PC-9 (cell line): ENCODE measurements at regions not wholly inside any gene's neighbourhood (a gene's known extent, or its start where the extent isn't known, plus 50 kb on each side); places are given as distances from the start of the nearest gene placed in this dataset.
"Not testable (repeated sequence)": the region's sequence is repeated elsewhere in the genome, so short reads cannot be mapped to it uniquely, and the experiment has no call there.

ENCODE experiments used
- BruUV-seq: library from RNA; stranded (reverse); fragments of 400-500 nt; replicated peaks from 2 replicates; lab custom pipeline; 2021; lab: Mats Ljungman, UMichigan
- CTCF ChIA-PET: fragments of 300-600 bp; sonication (Branson Sonifier 250); formaldehyde crosslinking; loops from one replicate; lab custom pipeline; 2022; ENCODE audit warnings: antibody characterized with exemption; lab: Charles Lee
- POLR2A ChIA-PET: fragments of 300-600 bp; sonication (Branson Sonifier 250); formaldehyde crosslinking; loops from one replicate; lab custom pipeline; 2022; ENCODE audit warnings: antibody characterized with exemption; ENCODE audit not compliant: unreplicated experiment; lab: Charles Lee
- DNase-seq, 2 experiments: peaks; one replicate each; pipeline versions ENCODE4 v3.0.0 to v3.0.0-alpha.2; 2015 to 2022; ENCODE audit warnings: mixed read lengths in 1 of 2
- H2AFZ ChIP-seq: fragments of 200-600 bp; sonication (generic); 2 replicates; pipeline ENCODE4 v1.8.1; 2017; ENCODE audit warnings: antibody characterized with exemption
- H3F3A ChIP-seq: fragments of 200-600 bp; sonication (generic); 2 replicates; pipeline ENCODE4 v1.8.1; 2017; ENCODE audit warnings: antibody characterized with exemption, mild to moderate bottlenecking, low read depth; ENCODE audit not compliant: insufficient read depth
- H3K27ac ChIP-seq: fragments of 200-600 bp; sonication (generic); 2 replicates; pipeline ENCODE4 v1.6.1; 2016; ENCODE audit warnings: mixed run types
- H3K27me3 ChIP-seq: fragments of 200-600 bp; sonication (generic); 2 replicates; pipeline ENCODE4 v1.6.1; 2016; ENCODE audit warnings: low read depth, mixed run types; ENCODE audit not compliant: insufficient read depth
- H3K36me3 ChIP-seq: fragments of 200-600 bp; sonication (generic); 2 replicates; pipeline ENCODE4 v1.6.1; 2016; ENCODE audit warnings: low read depth, mixed run types
- H3K4me1 ChIP-seq: fragments of 200-600 bp; sonication (generic); replicated peaks from 2 replicates; pipeline ENCODE4 v1.6.1; 2016; ENCODE audit warnings: mixed run types; ENCODE audit not compliant: insufficient read depth
- H3K4me2 ChIP-seq: fragments of 200-600 bp; sonication (generic); 2 replicates; pipeline ENCODE4 v1.6.1; 2017; ENCODE audit warnings: mixed run types
- H3K4me3 ChIP-seq: fragments of 200-600 bp; sonication (generic); 2 replicates; pipeline ENCODE4 v1.6.1; 2016; ENCODE audit warnings: mixed run types
- H3K79me2 ChIP-seq: fragments of 200-600 bp; sonication (generic); 2 replicates; pipeline ENCODE4 v1.6.1; 2017; ENCODE audit warnings: low read depth, mixed run types
- H3K9me2 ChIP-seq: fragments of 200-600 bp; sonication (generic); 2 replicates; pipeline ENCODE4 v1.8.1; 2017; ENCODE audit warnings: mild to moderate bottlenecking; ENCODE audit not compliant: insufficient read depth
- H3K9me3 ChIP-seq: fragments of 200-600 bp; sonication (generic); 2 replicates; pipeline ENCODE4 v1.8.1; 2016; ENCODE audit warnings: low read depth; ENCODE audit not compliant: insufficient read depth
- H4K20me1 ChIP-seq: fragments of 200-600 bp; sonication (generic); 2 replicates; pipeline ENCODE4 v1.8.1; 2017; ENCODE audit not compliant: insufficient read depth
- EZH2 ChIP-seq: fragments of 200-600 bp; sonication (generic); IDR thresholded peaks from 2 replicates; pipeline ENCODE4 v1.8.0; 2017; ENCODE audit warnings: antibody characterized with exemption, low read depth
- intact Hi-C: fragments of 100-400 bp; cut with micrococcal nuclease; formaldehyde crosslinking; loops from one replicate; pipeline ENCODE4 v1.10.0; 2022; ENCODE audit not compliant: unreplicated experiment
- TF ChIP-seq, protein P1 (sequence below): fragments of 200-600 bp; sonication (generic); conservative IDR thresholded peaks from 2 replicates; pipeline ENCODE4 v1.6.1; 2017; ENCODE audit warnings: mixed run types, antibody characterized with exemption, mild to moderate bottlenecking, moderate library complexity

DNA sequence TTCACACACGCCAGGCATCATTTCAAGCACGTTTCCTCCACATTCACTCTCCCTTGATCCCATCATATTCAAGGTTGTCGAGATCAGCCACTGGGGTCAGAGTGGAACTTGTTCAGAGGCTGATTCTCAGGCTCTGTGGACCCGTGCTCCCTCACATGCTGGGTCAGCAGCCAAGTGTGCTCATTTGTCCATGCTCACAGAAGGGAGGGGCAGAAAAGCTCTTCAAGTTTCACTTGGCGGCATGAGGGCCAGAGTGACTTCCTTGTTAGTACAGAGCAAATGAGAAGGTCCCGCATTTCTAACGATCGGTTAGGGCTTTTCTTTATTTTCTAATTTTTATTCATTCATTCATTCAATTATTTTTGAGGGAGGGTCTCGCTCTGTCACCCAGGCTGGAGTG, 82.2 kb downstream of the EBLN1 start:
- H4K20me1 ChIP-seq: no peaks in the 10 kb centered on the region
- BruUV-seq: no TSS peak
- H3K4me3 ChIP-seq: no peak overlapping the region
- intact Hi-C loops: no loop called here
- no peak overlapping the region for H3K4me2 ChIP-seq
- no peak overlapping the region for H3K27ac ChIP-seq
- no peak for DNase-seq
- H3K79me2 ChIP-seq: no peaks in the 10 kb centered on the region
- H3K9me3 ChIP-seq: no peaks in the 10 kb centered on the region
- H3K9me2 ChIP-seq: no peaks in the 10 kb centered on the region
- no peaks in the 10 kb centered on the region for H3K4me1 ChIP-seq
- no peaks in the 10 kb centered on the region for H3K36me3 ChIP-seq
- no peaks in the 10 kb centered on the region for H3F3A ChIP-seq
- TF ChIP-seq, protein P1, sequence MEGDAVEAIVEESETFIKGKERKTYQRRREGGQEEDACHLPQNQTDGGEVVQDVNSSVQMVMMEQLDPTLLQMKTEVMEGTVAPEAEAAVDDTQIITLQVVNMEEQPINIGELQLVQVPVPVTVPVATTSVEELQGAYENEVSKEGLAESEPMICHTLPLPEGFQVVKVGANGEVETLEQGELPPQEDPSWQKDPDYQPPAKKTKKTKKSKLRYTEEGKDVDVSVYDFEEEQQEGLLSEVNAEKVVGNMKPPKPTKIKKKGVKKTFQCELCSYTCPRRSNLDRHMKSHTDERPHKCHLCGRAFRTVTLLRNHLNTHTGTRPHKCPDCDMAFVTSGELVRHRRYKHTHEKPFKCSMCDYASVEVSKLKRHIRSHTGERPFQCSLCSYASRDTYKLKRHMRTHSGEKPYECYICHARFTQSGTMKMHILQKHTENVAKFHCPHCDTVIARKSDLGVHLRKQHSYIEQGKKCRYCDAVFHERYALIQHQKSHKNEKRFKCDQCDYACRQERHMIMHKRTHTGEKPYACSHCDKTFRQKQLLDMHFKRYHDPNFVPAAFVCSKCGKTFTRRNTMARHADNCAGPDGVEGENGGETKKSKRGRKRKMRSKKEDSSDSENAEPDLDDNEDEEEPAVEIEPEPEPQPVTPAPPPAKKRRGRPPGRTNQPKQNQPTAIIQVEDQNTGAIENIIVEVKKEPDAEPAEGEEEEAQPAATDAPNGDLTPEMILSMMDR: no peak
- TF ChIP-seq EZH2: no peak
- no peaks in the 10 kb centered on the region for H3K27me3 ChIP-seq
- ChIA-PET POLR2A (no interaction called here), CTCF (no interaction called here)
- no peak overlapping the region for H2AFZ ChIP-seq

DNA sequence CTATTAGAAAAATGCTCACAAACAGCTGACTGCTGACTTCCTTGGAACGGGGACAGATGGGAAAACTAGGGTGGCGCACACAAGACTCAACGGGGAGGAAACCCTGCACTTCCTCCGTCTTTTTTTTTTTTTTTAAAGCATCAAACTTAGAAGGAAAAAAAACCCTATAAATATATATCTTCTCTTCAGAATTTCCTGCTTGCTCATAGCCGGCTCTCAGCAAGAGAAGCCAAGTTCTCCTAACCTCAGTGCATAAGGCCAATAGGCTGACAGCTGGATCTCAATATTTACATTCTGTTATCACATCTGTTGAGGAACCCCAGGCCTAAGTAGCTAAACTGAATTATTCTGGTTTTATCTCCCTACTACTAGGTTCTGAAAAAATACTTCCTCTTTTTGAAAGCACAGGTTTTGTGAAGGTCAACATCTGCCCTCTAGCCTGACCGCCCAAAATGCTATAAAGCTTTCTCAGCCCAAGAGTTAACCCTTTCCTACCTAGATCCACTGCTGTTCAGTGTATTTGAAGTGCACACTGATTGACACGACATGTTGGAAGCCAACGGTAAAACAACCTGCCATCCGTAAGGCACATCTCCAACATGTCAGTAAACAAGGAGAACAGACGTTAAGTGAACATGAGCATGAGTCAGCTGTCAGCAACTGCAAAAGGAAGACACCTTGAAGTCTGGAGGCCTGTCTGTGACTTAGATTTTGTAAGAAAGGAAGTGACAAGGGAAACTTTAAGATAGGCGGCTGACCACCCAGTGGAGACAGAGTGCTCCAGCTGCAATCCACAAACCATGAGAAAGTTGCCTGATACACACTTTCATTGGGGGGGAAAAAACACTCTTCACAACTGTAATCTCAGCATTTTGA, 83.8 kb downstream of the EBLN1 start:
- CTCF ChIA-PET: no interaction called here
- DNase-seq: no peak
- intact Hi-C loops: no loop called here
- no peak overlapping the region for H3K4me2 ChIP-seq
- no peaks in the 10 kb centered on the region for H3K9me3 ChIP-seq
- no TSS peak for BruUV-seq
- H3K4me1 ChIP-seq: no peaks in the 10 kb centered on the region
- H4K20me1 ChIP-seq: no peaks in the 10 kb centered on the region
- H3K36me3 ChIP-seq: no peaks in the 10 kb centered on the region
- no peak overlapping the region for H2AFZ ChIP-seq
- no peak overlapping the region for H3K4me3 ChIP-seq
- H3K9me2 ChIP-seq: no peaks in the 10 kb centered on the region
- H3K27me3 ChIP-seq: no peaks in the 10 kb centered on the region
- no peaks in the 10 kb centered on the region for H3K79me2 ChIP-seq
- no peaks in the 10 kb centered on the region for H3F3A ChIP-seq
- no peak overlapping the region for H3K27ac ChIP-seq
- TF ChIP-seq, protein P1: no peak
- no peak for TF ChIP-seq EZH2
- POLR2A ChIA-PET: no interaction called here

DNA sequence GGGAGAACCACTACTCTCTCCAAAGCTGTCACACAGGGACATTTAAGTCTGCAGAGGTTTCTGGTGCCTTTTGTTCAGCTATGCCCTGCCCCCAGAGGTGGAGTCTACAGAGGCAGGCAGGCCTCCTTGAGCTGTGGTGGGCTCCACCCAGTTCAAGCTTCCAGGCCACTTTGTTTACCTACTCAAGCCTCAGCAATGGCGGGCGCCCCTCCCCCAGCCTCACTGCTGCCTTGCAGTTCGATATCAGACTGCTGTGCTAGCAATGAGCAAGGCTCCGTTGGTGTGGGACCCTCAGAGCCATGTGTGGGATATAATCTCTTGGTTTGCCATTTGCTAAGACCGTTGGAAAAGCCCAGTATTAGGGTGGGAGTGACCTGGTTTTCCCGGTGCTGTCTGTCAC, 87.0 kb downstream of the EBLN1 start:
- H4K20me1 ChIP-seq, intact Hi-C loops, H3K9me3 ChIP-seq, H3K27ac ChIP-seq, H3K4me2 ChIP-seq, H3K4me1 ChIP-seq, H3K4me3 ChIP-seq, BruUV-seq, CTCF ChIA-PET, H2AFZ ChIP-seq, H3F3A ChIP-seq, H3K9me2 ChIP-seq, H3K79me2 ChIP-seq, DNase-seq, H3K36me3 ChIP-seq, H3K27me3 ChIP-seq: not testable (repeated sequence)
- POLR2A ChIA-PET: interaction anchor here (0.7 kb wide), 1 partner anchor 11 kb away, joined by 6 read pairs; no protein-coding TSS in a partner anchor

DNA sequence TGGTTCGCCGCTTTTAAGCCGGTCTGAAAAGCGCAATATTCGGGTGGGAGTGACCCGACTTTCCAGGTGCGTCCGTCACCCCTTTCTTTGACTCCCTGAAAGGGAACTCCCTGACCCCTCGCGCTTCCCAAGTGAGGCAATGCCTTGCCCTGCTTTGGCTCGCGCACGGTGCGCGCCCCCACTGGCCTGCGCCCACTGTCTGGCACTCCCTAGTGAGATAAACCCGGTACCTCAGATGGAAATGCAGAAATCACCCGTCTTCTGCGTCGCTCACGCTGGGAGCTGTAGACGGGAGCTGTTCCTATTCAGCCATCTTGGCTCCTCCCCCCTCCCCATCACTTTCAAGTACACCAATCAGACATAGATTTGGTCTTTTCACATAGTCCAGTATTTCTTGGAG, 88.2 kb downstream of the EBLN1 start:
- H3K79me2 ChIP-seq, intact Hi-C loops, H3K27ac ChIP-seq, H3F3A ChIP-seq, H3K4me2 ChIP-seq, CTCF ChIA-PET, POLR2A ChIA-PET, H3K36me3 ChIP-seq, H2AFZ ChIP-seq, H4K20me1 ChIP-seq, H3K4me3 ChIP-seq, DNase-seq, H3K9me2 ChIP-seq, H3K4me1 ChIP-seq, BruUV-seq, H3K27me3 ChIP-seq, H3K9me3 ChIP-seq: not testable (repeated sequence)

DNA sequence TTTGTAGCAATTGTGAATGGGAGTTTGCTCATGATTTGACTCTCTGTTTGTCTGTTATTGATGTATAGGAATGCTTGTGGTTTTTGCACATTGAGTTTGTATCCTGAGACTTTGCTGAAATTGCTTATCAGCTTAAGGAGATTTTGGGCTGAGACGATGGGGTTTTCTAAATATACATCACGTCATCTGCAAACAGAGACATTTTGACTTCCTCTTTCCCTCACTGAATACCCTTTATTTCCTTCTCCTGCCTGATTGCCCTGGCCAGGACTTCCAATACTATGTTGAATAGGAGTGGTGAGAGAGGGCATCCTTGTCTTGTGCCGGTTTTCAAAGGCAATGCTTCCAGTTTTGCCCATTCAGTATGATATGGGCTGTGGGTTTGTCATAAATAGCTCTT, 96.6 kb downstream of the EBLN1 start:
- H3K79me2 ChIP-seq, H3K36me3 ChIP-seq, H3K27me3 ChIP-seq, H3K4me3 ChIP-seq, H3K4me2 ChIP-seq, H3K27ac ChIP-seq, CTCF ChIA-PET, H3K9me3 ChIP-seq, POLR2A ChIA-PET, intact Hi-C loops, DNase-seq, H3K4me1 ChIP-seq, H4K20me1 ChIP-seq, BruUV-seq, H3F3A ChIP-seq, H2AFZ ChIP-seq, H3K9me2 ChIP-seq: not testable (repeated sequence)

DNA sequence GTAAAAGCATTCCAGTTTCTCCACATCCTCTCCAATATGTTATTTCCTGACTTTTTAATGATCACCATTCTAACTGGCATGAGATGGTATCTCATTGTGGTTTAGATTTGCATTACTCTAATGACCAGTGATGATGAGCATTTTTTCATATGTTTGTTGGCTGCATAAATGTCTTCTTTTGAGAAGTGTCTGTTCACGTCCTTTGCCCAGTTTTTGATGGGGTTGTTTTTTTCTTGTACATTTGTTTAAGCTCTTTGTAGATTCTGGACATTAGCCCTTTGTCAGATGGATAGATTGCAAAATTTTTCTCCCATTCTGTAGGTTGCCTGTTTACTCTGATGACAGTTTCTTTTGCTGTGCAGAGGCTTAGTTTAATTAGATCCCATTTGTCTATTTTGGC, 97.7 kb downstream of the EBLN1 start:
- POLR2A ChIA-PET: interaction anchor here (0.6 kb wide), 1 partner anchor 11 kb away, joined by 6 read pairs; no protein-coding TSS in a partner anchor
- DNase-seq, H4K20me1 ChIP-seq, H3K79me2 ChIP-seq, BruUV-seq, H3K27ac ChIP-seq, H3K9me2 ChIP-seq, H3K4me2 ChIP-seq, H3K36me3 ChIP-seq, H3K9me3 ChIP-seq, H3K4me1 ChIP-seq, H3K27me3 ChIP-seq, CTCF ChIA-PET, H3F3A ChIP-seq, H2AFZ ChIP-seq, intact Hi-C loops, H3K4me3 ChIP-seq: not testable (repeated sequence)
